H1 (cell line): ENCODE measurements at regions not wholly inside any gene's neighbourhood (a gene's known extent, or its start where the extent isn't known, plus 50 kb on each side); places are given as distances from the start of the nearest gene placed in this dataset.

Experiments
- ASH2L ChIP-seq: fragments of 200-600, 300-600 bp; sonication (generic); IDR thresholded peaks from one replicate; pipeline ENCODE4 v1.7.1; 2017; ENCODE audit warnings: low read length
- EP300 ChIP-seq, 2 experiments: IDR thresholded peaks; 1 replicate in 1 of 2; 2 replicates in 1 of 2; pipeline ENCODE4 v1.6.1; 2011 to 2012; ENCODE audit warnings: low read depth in 2 of 2, low read length in 2 of 2, mild to moderate bottlenecking in 2 of 2, borderline replicate concordance in 1 of 2, inconsistent platforms in 1 of 2, moderate library complexity in 1 of 2
- RAD21 ChIP-seq, 2 experiments: IDR thresholded peaks in 1 of 2; conservative IDR thresholded peaks in 1 of 2; 2 replicates each; pipeline ENCODE4 v1.6.1; 2011; ENCODE audit warnings: low read depth in 2 of 2, low read length in 2 of 2, improper control_type of control experiment in 1 of 2, inconsistent platforms in 1 of 2, mild to moderate bottlenecking in 1 of 2, moderate library complexity in 1 of 2
- TBP ChIP-seq: IDR thresholded peaks from 2 replicates; pipeline ENCODE4 v1.6.1; 2011; ENCODE audit warnings: low read depth, low read length, improper control_type of control experiment
- TF ChIP-seq, protein P1 (sequence below): IDR thresholded peaks from 2 replicates; pipeline ENCODE4 v1.6.1; 2011; ENCODE audit warnings: low read length, improper control_type of control experiment
- TF ChIP-seq, protein P2 (sequence below), 3 experiments: IDR thresholded peaks; 1 replicate in 2 of 3; 2 replicates in 1 of 3; pipeline versions ENCODE4 v1.5.1 to v1.6.1; 2011; ENCODE audit warnings: low read length in 3 of 3, mild to moderate bottlenecking in 3 of 3, inconsistent platforms in 2 of 3, low read depth in 1 of 3, moderate library complexity in 1 of 3; ENCODE audit not compliant: insufficient read depth in 1 of 3; ENCODE audit errors: control extremely low read depth in 1 of 3

DNA sequence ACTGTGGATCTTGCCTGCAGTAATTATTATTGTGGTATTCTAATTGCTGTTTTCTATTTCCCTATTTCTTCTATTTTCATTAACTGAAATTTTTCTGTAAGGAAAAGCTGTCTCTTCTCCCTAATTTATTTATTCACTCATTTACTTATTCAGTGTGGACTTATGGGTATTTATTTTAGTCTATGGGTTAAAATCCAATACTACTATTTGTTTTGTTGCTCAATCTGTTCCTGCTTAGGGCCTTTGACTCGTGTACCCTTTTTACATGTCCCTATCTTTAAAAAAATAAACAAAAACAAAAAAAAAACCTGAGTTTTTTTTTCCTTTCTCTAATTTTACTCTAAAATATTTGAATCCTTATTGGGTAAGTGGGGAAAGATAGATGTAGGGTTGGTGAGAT, 166.2 kb upstream of the IVNS1ABP start:
- TF ChIP-seq, protein P1, sequence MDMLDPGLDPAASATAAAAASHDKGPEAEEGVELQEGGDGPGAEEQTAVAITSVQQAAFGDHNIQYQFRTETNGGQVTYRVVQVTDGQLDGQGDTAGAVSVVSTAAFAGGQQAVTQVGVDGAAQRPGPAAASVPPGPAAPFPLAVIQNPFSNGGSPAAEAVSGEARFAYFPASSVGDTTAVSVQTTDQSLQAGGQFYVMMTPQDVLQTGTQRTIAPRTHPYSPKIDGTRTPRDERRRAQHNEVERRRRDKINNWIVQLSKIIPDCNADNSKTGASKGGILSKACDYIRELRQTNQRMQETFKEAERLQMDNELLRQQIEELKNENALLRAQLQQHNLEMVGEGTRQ: no peak
- TF ChIP-seq, protein P2, sequence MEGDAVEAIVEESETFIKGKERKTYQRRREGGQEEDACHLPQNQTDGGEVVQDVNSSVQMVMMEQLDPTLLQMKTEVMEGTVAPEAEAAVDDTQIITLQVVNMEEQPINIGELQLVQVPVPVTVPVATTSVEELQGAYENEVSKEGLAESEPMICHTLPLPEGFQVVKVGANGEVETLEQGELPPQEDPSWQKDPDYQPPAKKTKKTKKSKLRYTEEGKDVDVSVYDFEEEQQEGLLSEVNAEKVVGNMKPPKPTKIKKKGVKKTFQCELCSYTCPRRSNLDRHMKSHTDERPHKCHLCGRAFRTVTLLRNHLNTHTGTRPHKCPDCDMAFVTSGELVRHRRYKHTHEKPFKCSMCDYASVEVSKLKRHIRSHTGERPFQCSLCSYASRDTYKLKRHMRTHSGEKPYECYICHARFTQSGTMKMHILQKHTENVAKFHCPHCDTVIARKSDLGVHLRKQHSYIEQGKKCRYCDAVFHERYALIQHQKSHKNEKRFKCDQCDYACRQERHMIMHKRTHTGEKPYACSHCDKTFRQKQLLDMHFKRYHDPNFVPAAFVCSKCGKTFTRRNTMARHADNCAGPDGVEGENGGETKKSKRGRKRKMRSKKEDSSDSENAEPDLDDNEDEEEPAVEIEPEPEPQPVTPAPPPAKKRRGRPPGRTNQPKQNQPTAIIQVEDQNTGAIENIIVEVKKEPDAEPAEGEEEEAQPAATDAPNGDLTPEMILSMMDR (IDR thresholded peaks at IDR 0.05; ENCODE audit: control extremely low read depth in 1 of 3, insufficient read depth in 1 of 3, low read depth in 1 of 3, low read length in 3 of 3): no peak
- TF ChIP-seq EP300 (IDR thresholded peaks at IDR 0.05; ENCODE audit: borderline replicate concordance in 1 of 2, low read depth in 2 of 2, low read length in 2 of 2) (no peak), ASH2L (no peak), RAD21 (IDR thresholded peaks at IDR 0.05 in 1 of 2, conservative IDR thresholded peaks at IDR 0.05 in 1 of 2; ENCODE audit: low read depth in 2 of 2, low read length in 2 of 2) (no peak), TBP (no peak)
